ENCODE measurements at regions not wholly inside any gene's neighbourhood (a gene's known extent, or its start where the extent isn't known, plus 50 kb on each side); places are given as distances from the start of the nearest gene placed in this dataset.

GRCh38 chr16:6857575-6857974 is 475.1 kb upstream of the RBFOX1 start:
- ATAC-seq, result no peak
- Histone ChIP-seq H3K9ac (ENCODE audit: low read length) (no peak overlapping the region), H3K4me3 (replicated peaks in 1 of 2; ENCODE audit: low read depth in 1 of 2, low read length in 2 of 2) (no peak overlapping the region), H4K20me1 (ENCODE audit: insufficient read depth) (no peaks in the 10 kb centered on the region), H3K4me1 (ENCODE audit: control insufficient read depth in 1 of 2, insufficient read depth in 2 of 2, low read length in 2 of 2) (no peaks in the 10 kb centered on the region), H3K27ac (ENCODE audit: low read depth, low read length) (no peak overlapping the region), H2AFZ (ENCODE audit: low read depth, low read length, poor library complexity, severe bottlenecking) (no peak overlapping the region), H3K36me3 (ENCODE audit: control insufficient read depth in 1 of 2, insufficient read depth in 2 of 2, low read length in 2 of 2) (no peaks in the 10 kb centered on the region), H3K27me3 (ENCODE audit: insufficient read depth, low read length) (no peaks in the 10 kb centered on the region), H3K9me3 (ENCODE audit: control insufficient read depth in 1 of 2, insufficient read depth in 1 of 2, low read depth in 1 of 2, low read length in 2 of 2) (no peaks in the 10 kb centered on the region), H3K79me2 (ENCODE audit: insufficient read depth, low read length) (no peaks in the 10 kb centered on the region), H3K4me2 (ENCODE audit: low read length) (no peak overlapping the region), H3K9me2 (ENCODE audit: insufficient read depth) (no peaks in the 10 kb centered on the region)
- no peak for DNase-seq (ENCODE audit: low read depth, low spot score)
- no TSS peak for BruUV-seq (replicated peaks)
- ChIA-PET RAD21 (ENCODE audit: low non-redundant PET in 1 of 2, low total read pairs in 2 of 2, uncharacterized antibody in 2 of 2, unreplicated experiment in 2 of 2) (no interaction called here), POLR2A (no interaction called here), CTCF (no interaction called here)
- TF ChIP-seq EZH2phosphoT487 (IDR thresholded peaks at IDR 0.05; ENCODE audit: borderline replicate concordance), result no peak
- intact Hi-C loops (cut with micrococcal nuclease), result no loop called here

GRCh38 chr16:6856578-6856977 is 476.1 kb upstream of the RBFOX1 start:
- CTCF ChIA-PET, result no interaction called here
- no peak for TF ChIP-seq ELF1 (IDR thresholded peaks at IDR 0.05; ENCODE audit: borderline replicate concordance, low read depth)
- TF ChIP-seq POLR2AphosphoS5 (IDR thresholded peaks at IDR 0.05; ENCODE audit: low read depth, low read length), result no peak
- TF ChIP-seq FOSL1 (IDR thresholded peaks at IDR 0.05; ENCODE audit: low read depth), result no peak
- no peak for TF ChIP-seq ZFX (IDR thresholded peaks at IDR 0.05)
- TF ChIP-seq, protein P1, sequence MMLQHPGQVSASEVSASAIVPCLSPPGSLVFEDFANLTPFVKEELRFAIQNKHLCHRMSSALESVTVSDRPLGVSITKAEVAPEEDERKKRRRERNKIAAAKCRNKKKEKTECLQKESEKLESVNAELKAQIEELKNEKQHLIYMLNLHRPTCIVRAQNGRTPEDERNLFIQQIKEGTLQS (IDR thresholded peaks at IDR 0.05), result no peak
- TF ChIP-seq REST (IDR thresholded peaks at IDR 0.05; ENCODE audit: low read depth), result no peak
- no peak for TF ChIP-seq CBX3 (IDR thresholded peaks at IDR 0.05; ENCODE audit: low read depth)
- no peak for TF ChIP-seq ZNF274 (IDR thresholded peaks at IDR 0.05; ENCODE audit: low read depth, low read length)
- no peak for TF ChIP-seq ZBTB33 (IDR thresholded peaks at IDR 0.05; ENCODE audit: extremely low read depth, insufficient replicate concordance, low read length)
- no peak for TF ChIP-seq EZH2phosphoT487 (IDR thresholded peaks at IDR 0.05; ENCODE audit: borderline replicate concordance)
- no peak for TF ChIP-seq MAX (IDR thresholded peaks at IDR 0.05)
- TF ChIP-seq SRF (IDR thresholded peaks at IDR 0.05; ENCODE audit: low read depth), result no peak
- TF ChIP-seq POLR2A (IDR thresholded peaks at IDR 0.05; ENCODE audit: borderline replicate concordance, extremely low read depth, insufficient read depth, insufficient read length), result no peak
- TF ChIP-seq JUND (IDR thresholded peaks at IDR 0.05), result no peak
- no peak for TF ChIP-seq YY1 (IDR thresholded peaks at IDR 0.05; ENCODE audit: extremely low read depth, insufficient replicate concordance, low read depth, low read length)
- TF ChIP-seq EZH2 (IDR thresholded peaks at IDR 0.05), result no peak

More at GRCh38 chr16:6856578-6856977, 476.1 kb upstream of the RBFOX1 start:
- Histone ChIP-seq H3K79me2 (ENCODE audit: insufficient read depth, low read length) (no peaks in the 10 kb centered on the region), H3K36me3 (ENCODE audit: control insufficient read depth in 1 of 2, insufficient read depth in 2 of 2, low read length in 2 of 2) (no peaks in the 10 kb centered on the region), H3K27me3 (ENCODE audit: insufficient read depth, low read length) (no peaks in the 10 kb centered on the region), H3K27ac (ENCODE audit: low read depth, low read length) (no peak overlapping the region), H3K4me1 (ENCODE audit: control insufficient read depth in 1 of 2, insufficient read depth in 2 of 2, low read length in 2 of 2) (no peaks in the 10 kb centered on the region), H2AFZ (ENCODE audit: low read depth, low read length, poor library complexity, severe bottlenecking) (no peak overlapping the region), H4K20me1 (ENCODE audit: insufficient read depth) (no peaks in the 10 kb centered on the region), H3K4me3 (replicated peaks in 1 of 2; ENCODE audit: low read depth in 1 of 2, low read length in 2 of 2) (no peak overlapping the region), H3K4me2 (ENCODE audit: low read length) (no peak overlapping the region), H3K9me3 (ENCODE audit: control insufficient read depth in 1 of 2, insufficient read depth in 1 of 2, low read depth in 1 of 2, low read length in 2 of 2) (no peaks in the 10 kb centered on the region), H3K9me2 (ENCODE audit: insufficient read depth) (no peaks in the 10 kb centered on the region), H3K9ac (ENCODE audit: low read length) (no peak overlapping the region)
- DNase-seq (ENCODE audit: low read depth, low spot score) (no peak), ATAC-seq (no peak)
- RAD21 ChIA-PET (ENCODE audit: low non-redundant PET in 1 of 2, low total read pairs in 2 of 2, uncharacterized antibody in 2 of 2, unreplicated experiment in 2 of 2), result no interaction called here
- BruUV-seq (replicated peaks), result no TSS peak
- intact Hi-C loops (cut with micrococcal nuclease), result no loop called here
- POLR2A ChIA-PET, result no interaction called here
